ENCODE measurements at regions not wholly inside any gene's neighbourhood (a gene's known extent, or its start where the extent isn't known, plus 50 kb on each side); places are given as distances from the start of the nearest gene placed in this dataset.

DNA sequence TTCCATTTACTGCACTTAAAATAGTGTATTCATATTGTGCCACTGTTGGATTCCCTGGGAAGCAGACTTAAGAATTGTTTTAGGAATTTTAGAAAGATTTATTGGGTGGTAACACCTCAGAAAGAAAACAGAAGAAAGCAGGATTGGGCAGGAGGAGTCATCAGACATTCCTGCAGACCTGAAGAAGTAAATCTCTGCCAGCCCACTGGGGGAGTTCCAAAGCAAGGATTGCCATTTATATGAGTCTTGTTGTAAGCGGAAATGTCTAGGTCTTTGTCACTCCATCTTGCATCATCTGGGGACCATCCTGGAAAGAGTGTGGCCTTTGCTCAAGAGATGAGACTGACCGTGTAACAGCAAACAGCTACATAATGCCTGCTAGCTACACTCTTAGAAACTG, 947.6 kb upstream of the POT1 start:
- Histone ChIP-seq H3K9me3 (ENCODE audit: low read depth) (no peaks in the 10 kb centered on the region), H2AFZ (no peak overlapping the region), H3K27me3 (no peaks in the 10 kb centered on the region), H3K4me3 (no peak overlapping the region), H3K9me2 (replicated peaks; ENCODE audit: insufficient read depth) (no peaks in the 10 kb centered on the region), H3K36me3 (replicated peaks; ENCODE audit: insufficient read depth, low read depth) (no peaks in the 10 kb centered on the region), H3K4me1 (ENCODE audit: insufficient read depth) (no peaks in the 10 kb centered on the region), H3K79me2 (no peaks in the 10 kb centered on the region), H4K20me1 (ENCODE audit: insufficient read depth, poor library complexity, severe bottlenecking) (no peaks in the 10 kb centered on the region), H3K4me2 (no peak overlapping the region), H3K27ac (no peak overlapping the region)
- no peak for DNase-seq (ENCODE audit: low spot score)
- TF ChIP-seq, protein P1, sequence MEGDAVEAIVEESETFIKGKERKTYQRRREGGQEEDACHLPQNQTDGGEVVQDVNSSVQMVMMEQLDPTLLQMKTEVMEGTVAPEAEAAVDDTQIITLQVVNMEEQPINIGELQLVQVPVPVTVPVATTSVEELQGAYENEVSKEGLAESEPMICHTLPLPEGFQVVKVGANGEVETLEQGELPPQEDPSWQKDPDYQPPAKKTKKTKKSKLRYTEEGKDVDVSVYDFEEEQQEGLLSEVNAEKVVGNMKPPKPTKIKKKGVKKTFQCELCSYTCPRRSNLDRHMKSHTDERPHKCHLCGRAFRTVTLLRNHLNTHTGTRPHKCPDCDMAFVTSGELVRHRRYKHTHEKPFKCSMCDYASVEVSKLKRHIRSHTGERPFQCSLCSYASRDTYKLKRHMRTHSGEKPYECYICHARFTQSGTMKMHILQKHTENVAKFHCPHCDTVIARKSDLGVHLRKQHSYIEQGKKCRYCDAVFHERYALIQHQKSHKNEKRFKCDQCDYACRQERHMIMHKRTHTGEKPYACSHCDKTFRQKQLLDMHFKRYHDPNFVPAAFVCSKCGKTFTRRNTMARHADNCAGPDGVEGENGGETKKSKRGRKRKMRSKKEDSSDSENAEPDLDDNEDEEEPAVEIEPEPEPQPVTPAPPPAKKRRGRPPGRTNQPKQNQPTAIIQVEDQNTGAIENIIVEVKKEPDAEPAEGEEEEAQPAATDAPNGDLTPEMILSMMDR (IDR thresholded peaks at IDR 0.05; ENCODE audit: poor library complexity) = no peak
- TF ChIP-seq EZH2phosphoT487 (IDR thresholded peaks at IDR 0.05; ENCODE audit: low read depth, severe bottlenecking, unreplicated experiment) (no peak), EZH2 (IDR thresholded peaks at IDR 0.05; ENCODE audit: borderline replicate concordance) (no peak)
- WGBS (ENCODE audit: low lambda C conversion rate, missing lambda C conversion rate) = 46% methylated on average over 2 of the region's 2 CpGs

DNA sequence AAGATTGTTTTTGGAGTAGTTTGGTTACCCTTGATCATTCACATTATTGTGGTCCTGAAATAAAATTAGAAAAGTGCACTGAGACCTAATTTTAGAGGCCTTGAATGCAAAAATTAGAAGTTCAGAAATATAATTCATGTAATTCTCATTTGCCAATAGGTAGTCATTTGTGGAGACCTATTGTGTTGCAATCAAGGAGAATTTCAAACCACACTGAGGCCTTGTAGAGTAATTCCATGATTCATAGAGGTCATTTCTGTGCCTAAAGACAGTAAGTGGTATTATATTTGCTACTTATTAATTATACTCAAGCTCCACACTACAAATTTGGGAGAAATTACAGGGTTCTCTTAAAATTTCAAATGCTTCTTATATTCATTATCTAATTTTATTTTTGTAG, 946.8 kb upstream of the POT1 start:
- no peaks in the 10 kb centered on the region for H3K27me3 ChIP-seq
- no peak overlapping the region for H3K4me3 ChIP-seq
- no peaks in the 10 kb centered on the region for H3K79me2 ChIP-seq
- H3K9me3 ChIP-seq (ENCODE audit: low read depth) = no peaks in the 10 kb centered on the region
- H4K20me1 ChIP-seq (ENCODE audit: insufficient read depth, poor library complexity, severe bottlenecking) = no peaks in the 10 kb centered on the region
- no peak overlapping the region for H3K27ac ChIP-seq
- no peak overlapping the region for H3K4me2 ChIP-seq
- no peak overlapping the region for H2AFZ ChIP-seq
- no peaks in the 10 kb centered on the region for H3K9me2 ChIP-seq (replicated peaks; ENCODE audit: insufficient read depth)
- H3K36me3 ChIP-seq (replicated peaks; ENCODE audit: insufficient read depth, low read depth) = no peaks in the 10 kb centered on the region
- DNase-seq (ENCODE audit: low spot score) = no peak
- TF ChIP-seq EZH2phosphoT487 (IDR thresholded peaks at IDR 0.05; ENCODE audit: low read depth, severe bottlenecking, unreplicated experiment) (no peak), EZH2 (IDR thresholded peaks at IDR 0.05; ENCODE audit: borderline replicate concordance) (no peak)
- TF ChIP-seq, protein P1 (IDR thresholded peaks at IDR 0.05; ENCODE audit: poor library complexity) = no peak
- no peaks in the 10 kb centered on the region for H3K4me1 ChIP-seq (ENCODE audit: insufficient read depth)

DNA sequence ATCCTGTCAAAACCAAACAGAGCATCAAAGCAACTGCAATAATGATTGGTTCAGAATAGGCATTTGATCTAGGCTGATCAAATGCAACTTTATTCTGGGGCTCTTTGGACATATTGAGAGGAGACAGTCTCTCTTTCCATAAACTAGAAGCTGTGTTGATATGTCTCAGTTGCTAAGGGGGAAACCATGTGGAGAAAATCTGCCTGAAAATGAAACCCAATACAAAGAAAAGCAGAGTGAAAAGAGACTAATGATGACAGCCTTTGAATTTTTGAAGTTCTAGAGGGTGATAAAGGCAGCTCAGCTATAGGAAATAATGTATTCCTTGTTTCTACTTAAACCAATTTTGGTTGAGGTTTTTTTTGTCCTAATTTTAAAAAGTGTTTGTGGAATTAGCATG, 941.8 kb upstream of the POT1 start:
- no peaks in the 10 kb centered on the region for H3K27me3 ChIP-seq
- H3K27ac ChIP-seq = no peak overlapping the region
- H3K4me1 ChIP-seq (ENCODE audit: insufficient read depth) = no peaks in the 10 kb centered on the region
- H3K4me2 ChIP-seq = no peak overlapping the region
- H3K9me2 ChIP-seq (replicated peaks; ENCODE audit: insufficient read depth) = no peaks in the 10 kb centered on the region
- TF ChIP-seq EZH2phosphoT487 (IDR thresholded peaks at IDR 0.05; ENCODE audit: low read depth, severe bottlenecking, unreplicated experiment) (no peak), EZH2 (IDR thresholded peaks at IDR 0.05; ENCODE audit: borderline replicate concordance) (no peak)
- TF ChIP-seq, protein P1 (IDR thresholded peaks at IDR 0.05; ENCODE audit: poor library complexity) = no peak
- no peaks in the 10 kb centered on the region for H3K36me3 ChIP-seq (replicated peaks; ENCODE audit: insufficient read depth, low read depth)
- H3K9me3 ChIP-seq (ENCODE audit: low read depth) = no peaks in the 10 kb centered on the region
- H3K4me3 ChIP-seq = no peak overlapping the region
- DNase-seq (ENCODE audit: low spot score) = no peak
- no peaks in the 10 kb centered on the region for H4K20me1 ChIP-seq (ENCODE audit: insufficient read depth, poor library complexity, severe bottlenecking)
- H2AFZ ChIP-seq = no peak overlapping the region
- H3K79me2 ChIP-seq = no peaks in the 10 kb centered on the region

GRCh38 chr7:125857606-125858005, 928.0 kb upstream of the POT1 start:
- Histone ChIP-seq H3K79me2 (no peaks in the 10 kb centered on the region), H3K4me2 (no peak overlapping the region), H3K4me1 (ENCODE audit: insufficient read depth) (no peaks in the 10 kb centered on the region), H3K36me3 (replicated peaks; ENCODE audit: insufficient read depth, low read depth) (no peaks in the 10 kb centered on the region), H3K9me2 (replicated peaks; ENCODE audit: insufficient read depth) (no peaks in the 10 kb centered on the region), H3K4me3 (no peak overlapping the region), H2AFZ (no peak overlapping the region), H3K9me3 (ENCODE audit: low read depth) (no peaks in the 10 kb centered on the region), H3K27me3 (no peaks in the 10 kb centered on the region), H3K27ac (no peak overlapping the region), H4K20me1 (ENCODE audit: insufficient read depth, poor library complexity, severe bottlenecking) (no peaks in the 10 kb centered on the region)
- DNase-seq (ENCODE audit: low spot score) = no peak
- no peak for TF ChIP-seq EZH2 (IDR thresholded peaks at IDR 0.05; ENCODE audit: borderline replicate concordance)
- WGBS (ENCODE audit: low lambda C conversion rate, missing lambda C conversion rate) = 86% methylated on average over 5 of the region's 5 CpGs

Measured in hepatocyte (in vitro differentiated cells).